OCI-LY1 (cell line): ENCODE measurements at regions not wholly inside any gene's neighbourhood (a gene's known extent, or its start where the extent isn't known, plus 50 kb on each side); places are given as distances from the start of the nearest gene placed in this dataset.
"Not testable (repeated sequence)": the region's sequence is repeated elsewhere in the genome, so short reads cannot be mapped to it uniquely, and the experiment has no call there.

ENCODE experiments used
- H2AFZ ChIP-seq: fragments of 200-600 bp; sonication (generic), shearing (Covaris generic); 2 replicates; pipeline ENCODE4 v1.6.0; 2014; ENCODE audit warnings: antibody characterized with exemption, mild to moderate bottlenecking, low read length
- H3F3A ChIP-seq: fragments of 200-600 bp; sonication (generic), shearing (Covaris generic); 2 replicates; pipeline ENCODE4 v1.6.0; 2014; ENCODE audit warnings: mild to moderate bottlenecking, antibody characterized with exemption, low read length, moderate library complexity; ENCODE audit not compliant: insufficient read depth
- H3K27ac ChIP-seq: fragments of 200-600 bp; sonication (generic); 2 replicates; pipeline ENCODE4 v1.5.1; 2014; ENCODE audit warnings: low read length, mixed run types, mild to moderate bottlenecking, low read depth; ENCODE audit not compliant: poor library complexity, severe bottlenecking
- H3K27me3 ChIP-seq: fragments of 200-600 bp; sonication (generic); 2 replicates; pipeline ENCODE4 v1.6.0; 2014; ENCODE audit warnings: antibody characterized with exemption, mild to moderate bottlenecking, low read length, moderate library complexity; ENCODE audit not compliant: insufficient read depth
- H3K36me3 ChIP-seq: fragments of 200-600 bp; sonication (generic); 2 replicates; pipeline ENCODE4 v1.6.1; 2014; ENCODE audit warnings: mild to moderate bottlenecking, antibody characterized with exemption, low read length, moderate library complexity, mixed read lengths; ENCODE audit not compliant: insufficient read depth
- H3K4me1 ChIP-seq: fragments of 200-600 bp; sonication (generic); 2 replicates; pipeline ENCODE4 v1.5.1; 2014; ENCODE audit warnings: mild to moderate bottlenecking, low read length, moderate library complexity; ENCODE audit not compliant: insufficient read depth, severe bottlenecking
- H3K4me2 ChIP-seq: fragments of 200-600 bp; sonication (generic), shearing (Covaris generic); 2 replicates; pipeline ENCODE4 v1.6.1; 2014; ENCODE audit warnings: low read length
- H3K4me3 ChIP-seq: fragments of 200-600 bp; sonication (generic); 2 replicates; pipeline ENCODE4 v1.5.1; 2014; ENCODE audit warnings: low read length, low read depth, mild to moderate bottlenecking, mixed read lengths; ENCODE audit not compliant: poor library complexity, severe bottlenecking
- H3K79me2 ChIP-seq: fragments of 200-600 bp; shearing (Covaris generic); 2 replicates; pipeline ENCODE4 v1.6.1; 2016; ENCODE audit warnings: mixed run types, low read length, mixed read lengths; ENCODE audit not compliant: insufficient read depth
- H3K9ac ChIP-seq: fragments of 200-600 bp; sonication (generic), shearing (Covaris generic); 2 replicates; pipeline ENCODE4 v1.6.1; 2014; ENCODE audit warnings: mild to moderate bottlenecking, low read length, mixed read lengths
- H3K9me2 ChIP-seq: fragments of 200-600 bp; sonication (generic), shearing (Covaris generic); 2 replicates; pipeline ENCODE4 v1.6.1; 2014; ENCODE audit warnings: low read depth, mild to moderate bottlenecking, low read length, mixed read lengths
- H3K9me3 ChIP-seq: fragments of 200-600 bp; shearing (Covaris generic); 2 replicates; pipeline ENCODE4 v1.6.1; 2014; ENCODE audit warnings: low read length, mixed read lengths
- H4K20me1 ChIP-seq: fragments of 200-600 bp; sonication (generic), shearing (Covaris generic); 2 replicates; pipeline ENCODE4 v1.6.0; 2016; ENCODE audit warnings: mild to moderate bottlenecking, low read length; ENCODE audit not compliant: insufficient read depth
- CTCF ChIP-seq: fragments of 200-600 bp; sonication (generic), shearing (Covaris generic); IDR thresholded peaks from 2 replicates; pipeline ENCODE4 v1.5.1; 2017; ENCODE audit warnings: mild to moderate bottlenecking, antibody characterized with exemption, low read length, moderate library complexity, mixed read lengths
- EZH2 ChIP-seq: fragments of 200-600 bp; sonication (generic), shearing (Covaris generic); IDR thresholded peaks from 2 replicates; pipeline ENCODE4 v1.8.0; 2017; ENCODE audit warnings: borderline replicate concordance, mixed run types, mild to moderate bottlenecking, antibody characterized with exemption, low read length, moderate library complexity, mixed read lengths

GRCh38 chr14:51365241-51365965 lies 125.4 kb downstream of the TMX1 start:
- no peak overlapping the region for H3K27ac ChIP-seq
- no peaks in the 10 kb centered on the region for H3K4me1 ChIP-seq
- no peaks in the 10 kb centered on the region for H3K9me2 ChIP-seq
- H4K20me1 ChIP-seq, result no peaks in the 10 kb centered on the region
- H3F3A ChIP-seq, result no peaks in the 10 kb centered on the region
- H2AFZ ChIP-seq, result no peak overlapping the region
- H3K9ac ChIP-seq, result no peak overlapping the region
- no peak overlapping the region for H3K4me3 ChIP-seq
- H3K9me3 ChIP-seq, result no peaks in the 10 kb centered on the region
- no peaks in the 10 kb centered on the region for H3K36me3 ChIP-seq
- H3K27me3 ChIP-seq, result no peaks in the 10 kb centered on the region
- TF ChIP-seq EZH2 (no peak), CTCF (no peak)
- H3K4me2 ChIP-seq, result no peak overlapping the region
- no peaks in the 10 kb centered on the region for H3K79me2 ChIP-seq

GRCh38 chr14:51366460-51366859 lies 126.4 kb downstream of the TMX1 start:
- not testable (repeated sequence) for H3K27me3 ChIP-seq, H3K27ac ChIP-seq, H2AFZ ChIP-seq, H3K36me3 ChIP-seq, H3K9ac ChIP-seq, H3K79me2 ChIP-seq, H3F3A ChIP-seq, H3K9me3 ChIP-seq, H3K4me3 ChIP-seq, H3K9me2 ChIP-seq, H3K4me1 ChIP-seq, H3K4me2 ChIP-seq, H4K20me1 ChIP-seq

- not testable (repeated sequence) for H3K4me2 ChIP-seq, H3K27ac ChIP-seq, H3F3A ChIP-seq, H3K4me1 ChIP-seq, H3K36me3 ChIP-seq, H4K20me1 ChIP-seq, H3K79me2 ChIP-seq, H3K4me3 ChIP-seq, H2AFZ ChIP-seq, H3K9ac ChIP-seq, H3K9me2 ChIP-seq, H3K27me3 ChIP-seq, H3K9me3 ChIP-seq
These were observed 127.0 kb downstream of the TMX1 start for GRCh38 chr14:51366866-51367599.

GRCh38 chr14:51367600-51367931 lies 127.5 kb downstream of the TMX1 start:
- Histone ChIP-seq H3K9me2 (no peaks in the 10 kb centered on the region), H3K36me3 (no peaks in the 10 kb centered on the region), H2AFZ (no peak overlapping the region), H3F3A (no peaks in the 10 kb centered on the region), H3K4me2 (no peak overlapping the region), H3K9me3 (no peaks in the 10 kb centered on the region), H3K27me3 (no peaks in the 10 kb centered on the region), H3K27ac (no peak overlapping the region), H3K79me2 (no peaks in the 10 kb centered on the region), H3K4me1 (no peaks in the 10 kb centered on the region), H3K9ac (no peak overlapping the region), H3K4me3 (no peak overlapping the region), H4K20me1 (no peaks in the 10 kb centered on the region)
- no peak for TF ChIP-seq CTCF
- no peak for TF ChIP-seq EZH2
